ENCODE measurements at regions not wholly inside any gene's neighbourhood (a gene's known extent, or its start where the extent isn't known, plus 50 kb on each side); places are given as distances from the start of the nearest gene placed in this dataset.
"Not testable (repeated sequence)": the region's sequence is repeated elsewhere in the genome, so short reads cannot be mapped to it uniquely, and the experiment has no call there.

DNA sequence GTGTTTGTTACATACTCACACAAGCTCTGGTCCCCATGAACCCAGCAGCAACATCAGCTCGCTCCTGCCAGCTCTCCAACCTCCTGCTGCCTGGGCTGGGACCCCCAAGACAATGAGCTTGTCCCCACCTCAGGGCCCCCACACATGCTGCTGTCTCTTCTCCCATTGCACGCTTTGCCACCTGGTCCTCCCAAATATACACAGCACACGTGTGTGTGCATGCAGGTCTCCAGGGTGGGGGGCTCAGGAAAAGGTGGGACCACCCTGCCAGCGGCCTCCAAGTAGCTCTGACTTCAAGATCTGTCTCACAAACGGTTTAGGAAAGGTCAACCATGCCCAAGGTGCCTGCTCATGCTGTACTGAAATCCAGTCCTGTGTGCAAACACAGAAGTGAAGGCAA is 68.1 kb upstream of the CCND1 start:
- no peak for DNase-seq

DNA sequence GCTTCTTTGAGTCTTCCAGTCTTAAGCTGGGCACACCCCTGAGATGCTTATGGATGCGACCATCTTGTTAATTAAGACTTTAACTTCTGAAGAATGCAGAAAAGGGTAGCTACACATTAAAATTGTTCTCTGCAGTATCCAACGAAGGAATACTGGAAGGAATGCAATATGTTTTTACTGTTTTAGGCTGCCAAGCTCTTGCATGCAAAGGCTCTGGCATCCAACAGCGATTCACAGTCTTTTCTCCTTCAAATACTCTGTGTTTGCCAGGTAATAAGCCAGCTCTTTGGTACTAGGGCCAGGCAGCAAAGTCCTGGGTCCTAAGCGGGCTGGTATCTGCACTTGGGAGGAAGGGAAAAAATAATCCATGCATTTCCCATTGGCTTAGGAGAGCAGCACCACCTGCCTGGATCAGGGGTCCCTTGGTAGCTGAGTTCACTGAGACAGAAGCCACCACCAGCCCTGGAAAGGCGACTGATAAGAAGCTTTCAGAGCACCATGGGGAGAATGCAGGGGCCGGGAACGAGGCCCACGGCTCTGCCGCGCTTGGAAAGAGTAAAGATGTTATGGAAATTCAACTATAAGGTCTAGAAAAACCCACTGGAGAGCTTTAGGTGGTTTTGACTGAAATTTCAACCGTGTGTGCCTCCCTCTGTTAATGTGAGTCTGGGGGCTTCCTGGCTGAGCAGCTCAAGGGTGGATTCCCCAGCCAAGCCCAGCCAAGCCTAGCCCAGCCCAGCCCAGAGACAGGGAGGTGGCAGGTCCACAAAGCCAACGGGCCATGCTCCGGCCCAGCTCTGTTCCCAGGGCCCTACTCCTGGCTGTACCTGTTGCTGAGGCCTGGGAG is 67.0 kb upstream of the CCND1 start:
- no peak for DNase-seq

DNA sequence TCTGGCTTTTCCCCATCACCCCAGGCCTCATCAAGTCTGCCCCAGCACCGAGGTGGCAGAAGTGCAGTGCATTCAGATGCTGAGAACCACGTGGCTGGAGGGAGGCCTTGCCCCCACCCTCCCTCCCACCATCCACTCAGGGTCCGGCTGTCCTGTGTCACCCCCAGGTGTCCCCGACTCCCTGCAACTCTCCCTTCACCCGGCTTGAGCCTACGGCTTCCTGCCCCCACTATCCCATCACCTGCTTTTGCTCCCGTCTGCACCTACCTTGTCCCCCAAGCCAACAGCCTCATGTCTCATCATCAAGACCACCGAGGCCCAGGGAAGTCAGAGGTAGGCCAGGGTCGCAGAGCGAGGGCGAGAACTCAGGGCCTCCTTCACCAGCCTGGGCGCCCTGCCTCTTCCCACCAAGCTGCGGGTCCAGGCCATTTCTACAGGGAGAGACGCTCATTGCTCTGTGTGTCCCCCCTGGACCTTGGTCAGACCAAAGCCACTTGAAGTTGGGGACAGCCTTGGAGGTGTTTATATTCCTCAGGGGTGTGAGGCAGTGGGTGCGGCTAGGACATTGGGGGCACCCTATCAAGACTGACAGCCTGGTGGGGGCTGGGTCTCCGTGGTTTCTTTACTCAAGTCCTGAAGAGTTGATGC is 66.2 kb upstream of the CCND1 start:
- DNase-seq = no peak

DNA sequence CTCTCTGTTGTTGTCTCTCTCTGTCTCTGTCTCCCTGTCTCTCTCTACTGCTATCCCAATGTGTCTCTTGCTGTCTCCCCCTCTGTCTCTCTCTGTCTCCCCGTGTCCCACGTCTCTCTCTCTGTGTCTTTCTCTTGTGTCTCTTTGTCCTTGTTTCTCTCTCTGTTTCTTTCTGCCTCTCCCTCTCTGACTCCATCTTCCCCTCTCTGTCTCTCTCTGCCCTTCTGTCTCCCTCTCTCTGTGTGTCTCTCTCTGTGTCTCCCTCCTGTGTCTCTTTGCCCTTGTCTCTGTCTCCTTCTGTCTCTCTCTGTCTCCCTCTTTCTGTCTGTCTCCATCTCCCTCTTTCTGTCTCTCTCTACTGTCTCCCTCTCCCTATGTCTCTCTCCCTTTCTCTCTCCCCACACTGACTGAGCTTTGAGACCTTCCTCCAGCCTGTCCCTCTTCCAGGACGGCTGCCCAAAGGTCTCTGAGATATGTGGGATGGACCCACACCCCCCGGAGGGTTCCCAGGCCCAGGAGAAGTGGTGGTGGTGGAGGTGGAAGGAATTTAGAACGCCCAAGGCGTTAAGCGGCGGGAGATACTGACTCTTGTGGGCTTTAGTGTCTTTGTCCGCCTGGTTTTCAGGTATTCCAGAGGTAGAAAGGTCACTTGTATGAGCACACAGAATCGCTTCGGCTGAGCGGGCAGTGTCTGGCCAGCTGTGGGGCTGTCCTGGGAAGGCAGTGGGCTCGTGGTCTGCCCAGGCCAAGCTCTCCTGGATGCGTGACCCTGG is 65.5 kb upstream of the CCND1 start:
- no peak for DNase-seq

DNA sequence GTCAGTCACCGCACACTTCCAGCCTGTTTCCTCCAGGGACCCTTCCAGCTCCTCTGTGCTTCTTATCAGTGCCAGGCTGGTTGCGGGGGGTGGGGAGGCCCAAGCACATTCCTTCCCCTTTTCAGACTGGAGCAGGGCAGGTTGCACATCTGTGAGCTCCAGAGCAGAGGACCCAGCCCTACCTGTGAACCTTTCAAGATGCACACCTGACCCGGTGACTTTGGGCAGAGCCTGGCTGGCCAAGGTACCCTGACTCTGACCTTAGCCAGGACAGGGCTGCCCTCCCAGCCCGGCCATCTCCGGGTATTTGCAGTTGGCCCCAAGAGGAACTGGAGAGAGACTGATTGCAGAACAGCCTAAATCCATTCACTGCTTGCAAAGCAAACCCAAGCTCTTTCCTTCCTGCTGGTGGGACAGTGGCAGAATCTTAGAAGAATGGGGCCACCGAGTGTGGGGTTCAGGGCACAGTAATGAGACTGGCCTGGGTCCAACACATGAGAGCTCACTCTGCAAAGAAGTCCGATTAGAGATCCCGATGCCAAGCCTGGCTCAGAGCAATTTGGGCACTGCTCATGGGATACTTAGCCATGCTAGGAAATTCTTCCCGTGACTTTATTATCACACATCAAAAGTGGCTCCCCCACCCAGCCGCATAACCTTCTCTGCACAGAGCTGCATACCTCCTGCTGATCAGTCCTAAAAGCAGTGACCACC is 64.7 kb upstream of the CCND1 start:
- no peak for DNase-seq

DNA sequence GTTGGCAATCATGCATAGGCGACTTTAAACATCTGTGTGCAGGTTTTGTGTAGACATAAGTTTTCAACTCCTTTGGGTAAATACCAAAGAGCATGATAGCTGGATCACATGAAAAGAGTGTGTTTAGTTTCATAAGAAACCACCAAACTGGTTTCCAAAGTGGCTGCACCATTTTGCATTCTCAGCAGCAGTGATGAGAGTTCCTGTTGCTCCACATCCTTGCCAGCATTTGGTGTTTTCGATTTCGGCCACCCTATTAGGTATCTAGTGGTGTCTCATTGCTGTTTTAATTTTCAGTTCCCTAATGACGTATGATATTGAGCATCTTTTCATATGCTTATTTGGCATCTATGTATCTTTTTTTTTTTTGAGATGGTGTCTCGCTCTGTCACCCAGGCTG is 62.8 kb upstream of the CCND1 start:
- no peak for DNase-seq

DNA sequence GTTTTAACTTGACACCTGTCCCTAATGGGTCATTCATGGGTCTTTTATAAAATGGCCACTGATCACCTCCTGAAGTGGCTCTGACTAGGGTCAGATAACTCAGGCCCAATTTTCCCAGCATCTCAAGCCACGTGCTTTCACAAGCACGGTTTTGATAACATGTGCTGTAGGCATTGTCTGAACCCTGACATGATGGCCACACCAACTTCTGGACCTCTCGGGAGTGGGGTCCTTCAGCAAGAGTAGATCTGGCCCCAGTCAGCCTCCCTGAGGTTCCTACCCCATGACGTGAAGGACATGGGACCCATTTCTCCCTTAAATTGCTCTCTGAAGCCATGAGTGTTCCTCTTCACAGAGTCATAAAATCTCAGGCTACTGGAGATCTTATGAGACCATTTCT is 60.4 kb upstream of the CCND1 start:
- DNase-seq = no peak

DNA sequence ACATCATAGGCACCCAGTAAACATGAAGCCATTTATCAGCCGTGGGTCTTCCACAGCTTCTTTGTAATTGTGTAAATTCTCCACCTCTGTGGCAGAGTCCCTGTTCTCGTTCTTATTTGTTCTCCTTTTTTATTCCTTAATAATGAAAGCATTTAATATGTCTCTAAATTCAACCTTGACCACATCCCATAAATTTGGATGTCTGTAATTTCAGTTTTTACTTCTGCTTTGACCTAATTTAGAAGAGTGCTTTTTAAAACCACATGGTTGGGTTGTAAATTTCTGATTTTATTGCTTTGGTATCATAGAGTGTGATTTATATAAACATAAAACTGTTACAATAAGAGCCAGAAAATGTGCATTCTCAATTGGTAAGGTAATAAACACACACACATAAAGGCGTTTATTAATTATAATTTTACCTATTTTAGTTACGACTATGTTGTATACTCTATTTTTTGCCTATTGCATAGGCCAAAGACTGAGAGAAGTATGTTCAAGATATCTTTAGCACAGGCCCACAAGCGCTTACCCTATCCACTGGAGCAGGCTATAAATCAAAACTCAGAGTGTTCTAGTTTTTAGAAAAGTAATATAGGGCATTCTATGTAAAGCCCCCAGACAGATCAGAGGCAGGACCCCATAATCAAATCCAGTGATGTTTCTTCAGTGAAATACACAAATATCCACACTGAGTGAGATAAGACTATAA is 58.0 kb upstream of the CCND1 start:
- DNase-seq = no peak

DNA sequence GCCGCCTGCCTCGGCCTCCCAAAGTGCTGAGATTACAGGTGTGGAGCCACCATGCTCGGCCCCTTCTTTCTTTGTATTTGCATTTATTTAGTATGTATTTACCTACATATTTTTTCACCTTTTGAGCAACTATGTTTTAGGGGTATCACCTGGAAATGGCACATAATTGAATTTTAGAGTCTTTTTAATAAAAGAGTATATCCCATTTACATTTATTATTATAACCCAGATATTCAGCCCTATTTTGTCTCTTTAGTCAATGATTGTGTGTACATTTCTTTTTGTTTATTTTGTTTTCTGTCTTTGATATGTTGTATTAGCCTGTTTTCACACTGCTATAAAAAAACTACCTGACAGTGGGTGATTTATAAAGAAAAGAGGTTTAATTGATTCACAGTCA is 56.8 kb upstream of the CCND1 start:
- DNase-seq = no peak

DNA sequence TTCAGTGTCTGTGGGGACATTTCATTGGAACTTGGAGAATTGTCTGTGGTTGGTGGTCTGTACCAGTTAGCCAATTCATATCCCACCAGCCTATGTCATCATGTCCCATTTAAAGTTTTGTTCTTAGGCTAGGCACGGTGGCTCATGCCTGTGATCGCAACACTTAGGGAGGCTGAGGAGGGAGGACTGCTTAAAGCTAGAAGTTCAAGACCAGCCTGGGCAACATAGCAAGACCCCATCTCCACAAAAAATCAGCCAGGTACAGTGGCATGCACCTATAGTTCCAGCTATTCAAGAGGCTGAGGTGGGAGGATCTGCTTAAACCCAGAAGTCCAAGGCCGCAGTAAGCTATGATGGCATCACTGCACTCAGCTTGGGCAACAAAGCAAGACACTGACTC is 55.6 kb upstream of the CCND1 start:
- DNase-seq = no peak

DNA sequence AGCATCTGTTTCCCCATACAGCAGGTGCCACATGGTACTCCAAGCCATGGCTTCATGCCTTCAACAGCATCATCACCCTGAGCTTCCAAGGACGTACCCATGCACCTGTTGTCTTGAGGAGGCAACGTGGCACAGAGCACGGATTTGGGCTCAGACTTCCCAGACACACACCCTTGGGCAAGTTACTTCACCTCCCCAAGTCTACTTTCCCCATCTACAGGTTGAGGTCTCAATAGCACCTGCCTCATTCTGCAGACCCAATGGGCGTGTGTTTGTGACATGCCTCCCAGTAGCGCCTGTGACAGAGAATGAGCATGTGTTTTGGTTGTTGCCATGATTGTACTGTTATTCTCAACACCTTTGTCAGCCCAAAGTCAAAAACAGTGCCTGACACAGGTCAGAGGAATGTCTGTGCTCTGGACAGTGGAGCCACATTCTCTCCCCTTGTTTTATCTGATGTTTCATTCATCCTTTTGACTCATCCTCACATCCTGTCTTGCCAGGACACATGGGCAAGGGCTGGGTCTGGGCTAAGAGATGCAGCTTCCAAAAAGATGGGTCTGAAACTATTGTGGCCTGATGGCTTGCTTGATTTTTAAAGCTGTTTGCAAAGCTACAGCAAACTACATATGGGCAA is 53.4 kb upstream of the CCND1 start:
- DNase-seq = no peak

DNA sequence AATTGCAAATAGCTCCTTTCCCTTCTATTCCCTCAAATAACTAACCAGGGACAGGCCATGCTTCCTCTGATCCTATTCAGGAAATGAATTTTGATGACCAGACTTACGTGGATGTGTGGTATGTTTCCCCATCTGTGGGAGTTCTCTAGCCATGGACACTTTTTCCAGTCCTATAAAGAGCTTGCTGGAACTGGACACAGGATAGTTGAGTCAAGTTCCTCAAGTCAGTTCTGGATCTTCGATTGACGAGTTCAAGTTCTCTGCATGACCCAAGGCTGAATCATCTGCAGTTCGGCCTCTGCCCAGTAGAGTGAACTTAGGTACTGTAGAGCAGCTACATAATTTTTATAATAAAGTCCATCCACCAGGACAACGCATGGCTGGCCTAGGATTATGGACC is 52.7 kb upstream of the CCND1 start:
- DNase-seq = no peak

DNA sequence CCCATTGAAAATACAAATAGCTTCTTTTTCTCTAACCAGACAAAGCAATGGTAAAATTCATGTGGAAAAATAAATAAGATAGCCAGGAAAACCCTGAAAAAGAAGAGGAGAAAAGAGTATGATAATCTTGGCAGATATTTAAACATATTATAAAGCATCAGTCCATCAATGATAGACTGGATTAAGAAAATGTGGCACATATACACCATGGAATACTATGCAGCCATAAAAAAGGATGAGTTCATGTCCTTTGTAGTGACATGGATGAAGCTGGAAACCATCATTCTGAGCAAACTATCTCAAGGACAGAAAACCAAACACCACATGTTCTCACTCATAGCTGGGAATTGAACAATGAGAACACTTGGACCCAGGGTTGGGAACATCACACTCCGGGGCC is 50.9 kb upstream of the CCND1 start:
- not testable (repeated sequence) for DNase-seq
